HEK293 (cell line): ENCODE measurements at regions not wholly inside any gene's neighbourhood (a gene's known extent, or its start where the extent isn't known, plus 50 kb on each side); places are given as distances from the start of the nearest gene placed in this dataset.

ENCODE experiments used
- CTCF ChIA-PET: fragments of 350-600 bp; formaldehyde crosslinking; extraction: SDS; loops from one replicate; lab custom pipeline; 2021; ENCODE audit warnings: antibody characterized with exemption; lab: Yijun Ruan, JAX
- POLR2A ChIA-PET: fragments of 300-600 bp; formaldehyde crosslinking; extraction: SDS; loops from one replicate; lab custom pipeline; 2020; ENCODE audit warnings: antibody characterized with exemption, inconsistent platforms; lab: Yijun Ruan, JAX
- H3K27ac ChIP-seq: fragments of 200-500 bp; sonication (Bioruptor generic); 2 replicates; pipeline ENCODE4 v1.5.1; 2014; ENCODE audit warnings: low read depth, low read length, control low read depth, inconsistent platforms; ENCODE audit errors: extremely low read depth
- H3K36me3 ChIP-seq, 2 experiments: fragments of 200-500 bp in 1 of 2; sonication (Bioruptor generic) in 1 of 2; 1 replicate in 1 of 2; 2 replicates in 1 of 2; pipeline ENCODE4 v1.5.1; 2014 to 2017; ENCODE audit warnings: inconsistent platforms in 2 of 2, low read length in 2 of 2; ENCODE audit not compliant: control insufficient read depth in 2 of 2, insufficient read depth in 1 of 2
- H3K4me1 ChIP-seq: fragments of 200-500 bp; sonication (Bioruptor generic); 2 replicates; pipeline ENCODE4 v1.5.1; 2014; ENCODE audit warnings: mild to moderate bottlenecking, low read length, inconsistent platforms; ENCODE audit not compliant: control insufficient read depth, insufficient read depth
- H3K4me3 ChIP-seq: 2 replicates; pipeline ENCODE4 v1.5.1; 2011; ENCODE audit warnings: low read depth, mild to moderate bottlenecking, control low read depth, low read length, moderate library complexity
- H3K9me3 ChIP-seq: fragments of 200-500 bp; sonication (Bioruptor generic); 2 replicates; pipeline ENCODE4 v1.5.1; 2014; ENCODE audit warnings: low read depth, low read length, inconsistent platforms; ENCODE audit not compliant: control insufficient read depth, insufficient read depth
- CTCF ChIP-seq: fragments of 450-650 bp; formaldehyde crosslinking; IDR thresholded peaks from 2 replicates; pipeline ENCODE4 v1.5.1; 2016; ENCODE audit warnings: missing biosample characterization, missing genetic modification characterization
- GLIS1 ChIP-seq: fragments of 450-650 bp; formaldehyde crosslinking; IDR thresholded peaks from 2 replicates; pipeline ENCODE4 v1.5.1; 2016; ENCODE audit warnings: missing biosample characterization, missing genetic modification characterization
- HOXC10 ChIP-seq: sonication (generic); formaldehyde crosslinking; IDR thresholded peaks from 2 replicates; pipeline ENCODE4 v1.8.1; 2023; ENCODE audit warnings: mild to moderate bottlenecking, missing genetic modification reagents
- PRDM10 ChIP-seq: fragments of 450-650 bp; formaldehyde crosslinking; IDR thresholded peaks from 2 replicates; pipeline ENCODE4 v1.5.1; 2016; ENCODE audit warnings: missing biosample characterization, missing genetic modification characterization
- REPIN1 ChIP-seq: fragments of 450-650 bp; formaldehyde crosslinking; IDR thresholded peaks from 2 replicates; pipeline ENCODE4 v1.5.1; 2017; ENCODE audit warnings: missing biosample characterization, missing genetic modification characterization, low read depth
- SETDB1 ChIP-seq: IDR thresholded peaks from one replicate; pipeline ENCODE4 v1.6.1; 2017; ENCODE audit warnings: mild to moderate bottlenecking, low read length, moderate library complexity, mixed read lengths; ENCODE audit not compliant: insufficient read length
- TRIM28 ChIP-seq: IDR thresholded peaks from 2 replicates; pipeline ENCODE4 v1.6.1; 2011; ENCODE audit warnings: low read length, control low read depth, borderline replicate concordance
- YY2 ChIP-seq: fragments of 450-650 bp; formaldehyde crosslinking; IDR thresholded peaks from 2 replicates; pipeline ENCODE4 v1.5.1; 2016; ENCODE audit warnings: missing biosample characterization, missing genetic modification characterization
- ZBTB1 ChIP-seq: fragments of 450-650 bp; formaldehyde crosslinking; IDR thresholded peaks from 2 replicates; pipeline ENCODE4 v1.5.1; 2016; ENCODE audit warnings: missing biosample characterization, missing genetic modification characterization
- ZBTB44 ChIP-seq: fragments of 450-650 bp; IDR thresholded peaks from 2 replicates; pipeline ENCODE4 v1.5.1; 2018; ENCODE audit warnings: missing biosample characterization, mild to moderate bottlenecking, missing genetic modification characterization
- ZBTB48 ChIP-seq: fragments of 450-650 bp; formaldehyde crosslinking; IDR thresholded peaks from 2 replicates; pipeline ENCODE4 v1.5.1; 2016; ENCODE audit warnings: missing biosample characterization, missing genetic modification characterization
- ZNF132 ChIP-seq: fragments of 450-650 bp; formaldehyde crosslinking; IDR thresholded peaks from 2 replicates; pipeline ENCODE4 v1.5.1; 2017; ENCODE audit warnings: missing biosample characterization, missing genetic modification characterization, borderline replicate concordance
- ZNF133 ChIP-seq: fragments of 450-650 bp; formaldehyde crosslinking; IDR thresholded peaks from 2 replicates; pipeline ENCODE4 v1.5.1; 2016; ENCODE audit warnings: missing biosample characterization, missing genetic modification characterization
- ZNF138 ChIP-seq: fragments of 450-650 bp; formaldehyde crosslinking; IDR thresholded peaks from 2 replicates; pipeline ENCODE4 v1.5.1; 2016; ENCODE audit warnings: missing biosample characterization, missing genetic modification characterization, borderline replicate concordance
- ZNF155 ChIP-seq: fragments of 450-650 bp; formaldehyde crosslinking; IDR thresholded peaks from 2 replicates; pipeline ENCODE4 v1.5.1; 2016; ENCODE audit warnings: missing biosample characterization, missing genetic modification characterization
- ZNF350 ChIP-seq: fragments of 450-650 bp; formaldehyde crosslinking; IDR thresholded peaks from 2 replicates; pipeline ENCODE4 v1.5.0; 2017; ENCODE audit warnings: missing biosample characterization, mild to moderate bottlenecking, missing genetic modification characterization
- ZNF391 ChIP-seq: fragments of 450-650 bp; formaldehyde crosslinking; IDR thresholded peaks from 2 replicates; pipeline ENCODE4 v1.5.1; 2016; ENCODE audit warnings: low read depth, missing biosample characterization, missing genetic modification characterization, borderline replicate concordance
- ZNF416 ChIP-seq: fragments of 450-650 bp; formaldehyde crosslinking; IDR thresholded peaks from 2 replicates; pipeline ENCODE4 v1.5.1; 2016; ENCODE audit warnings: missing biosample characterization, missing genetic modification characterization
- ZNF473 ChIP-seq: fragments of 450-650 bp; formaldehyde crosslinking; IDR thresholded peaks from 2 replicates; pipeline ENCODE4 v1.5.1; 2017; ENCODE audit warnings: missing biosample characterization, missing genetic modification characterization
- ZNF521 ChIP-seq: fragments of 450-650 bp; formaldehyde crosslinking; IDR thresholded peaks from 2 replicates; pipeline ENCODE4 v1.5.1; 2017; ENCODE audit warnings: missing biosample characterization, mild to moderate bottlenecking, missing genetic modification characterization
- ZNF549 ChIP-seq: fragments of 450-650 bp; IDR thresholded peaks from 2 replicates; pipeline ENCODE4 v1.5.1; 2018; ENCODE audit warnings: missing biosample characterization, missing genetic modification characterization, mild to moderate bottlenecking, inconsistent platforms, moderate library complexity
- ZNF558 ChIP-seq: fragments of 450-650 bp; formaldehyde crosslinking; IDR thresholded peaks from 2 replicates; pipeline ENCODE4 v1.5.1; 2016; ENCODE audit warnings: missing biosample characterization, missing genetic modification characterization
- ZNF596 ChIP-seq: fragments of 450-650 bp; IDR thresholded peaks from 2 replicates; pipeline ENCODE4 v1.5.0; 2018; ENCODE audit warnings: missing biosample characterization, mild to moderate bottlenecking, missing genetic modification characterization, moderate library complexity
- ZNF610 ChIP-seq: fragments of 450-650 bp; formaldehyde crosslinking; IDR thresholded peaks from 2 replicates; pipeline ENCODE4 v1.5.1; 2016; ENCODE audit warnings: missing biosample characterization, missing genetic modification characterization, borderline replicate concordance
- ZNF623 ChIP-seq: fragments of 450-650 bp; formaldehyde crosslinking; IDR thresholded peaks from 2 replicates; pipeline ENCODE4 v1.5.1; 2016; ENCODE audit warnings: missing biosample characterization, missing genetic modification characterization
- ZNF645 ChIP-seq: fragments of 450-650 bp; formaldehyde crosslinking; IDR thresholded peaks from 2 replicates; pipeline ENCODE4; 2016; ENCODE audit warnings: missing biosample characterization, missing genetic modification characterization
- ZNF704 ChIP-seq: fragments of 450-650 bp; formaldehyde crosslinking; IDR thresholded peaks from 2 replicates; pipeline ENCODE4 v1.5.1; 2016; ENCODE audit warnings: missing biosample characterization, missing genetic modification characterization
- ZNF837 ChIP-seq: fragments of 450-650 bp; formaldehyde crosslinking; IDR thresholded peaks from 2 replicates; pipeline ENCODE4 v1.5.1; 2016; ENCODE audit warnings: missing biosample characterization, missing genetic modification characterization
- ZSCAN30 ChIP-seq: fragments of 450-650 bp; IDR thresholded peaks from 2 replicates; pipeline ENCODE4 v1.5.1; 2018; ENCODE audit warnings: missing biosample characterization, mild to moderate bottlenecking, missing genetic modification characterization, moderate library complexity

GRCh38 chr20:2219481-2220006 lies 76.3 kb upstream of the TGM3 start (continued):
- peak; percentile 87 for TF ChIP-seq SETDB1
- no peak for TF ChIP-seq GLIS1 (tag by site-specific recombination)
- TF ChIP-seq ZNF704 (tag by site-specific recombination) = no peak
- TF ChIP-seq ZNF596 = no peak
- no peak for TF ChIP-seq ZNF138 (tag by site-specific recombination)
- no peak for TF ChIP-seq ZBTB1 (tag by site-specific recombination)
- no peak for TF ChIP-seq ZNF350 (tag by site-specific recombination)
- no peak for TF ChIP-seq ZNF391 (tag by site-specific recombination)
- no peak for TF ChIP-seq ZNF549 (tag by site-specific recombination)
- no peak for TF ChIP-seq ZBTB44 (tag by site-specific recombination)
- no peak for TF ChIP-seq ZNF473 (tag by site-specific recombination)
- peak; percentile 75 for TF ChIP-seq ZNF133 (tag by site-specific recombination)
- TF ChIP-seq ZNF132 (tag by site-specific recombination) = no peak
- TF ChIP-seq ZNF610 (tag by site-specific recombination) = no peak
- TF ChIP-seq ZNF521 = no peak
- peak; percentile 96 for TF ChIP-seq ZNF558 (tag by site-specific recombination)
- TF ChIP-seq ZNF416 (tag by site-specific recombination) = no peak
- no peak for TF ChIP-seq YY2 (tag by site-specific recombination)
- no peak for TF ChIP-seq ZNF623
- no peak for TF ChIP-seq REPIN1
- TF ChIP-seq ZNF155 (tag by site-specific recombination) = no peak
- TF ChIP-seq TRIM28 = peak; percentile 94
- TF ChIP-seq, all 188 proteins: peak for 5

GRCh38 chr20:2220298-2220697 lies 75.5 kb upstream of the TGM3 start:
- ChIA-PET CTCF (interaction anchor here (2.7 kb wide), 1 partner anchor 13 kb away, joined by 12 read pairs; no protein-coding TSS in a partner anchor), POLR2A (no interaction called here)
- no peaks in the 10 kb centered on the region for H3K36me3 ChIP-seq
- TF ChIP-seq ZNF645 (tag by site-specific recombination) (no peak), CTCF (tag by site-specific recombination) (no peak), ZSCAN30 (tag by site-specific recombination) (no peak), HOXC10 (CRISPR knock-in tag) (no peak), ZNF132 (tag by site-specific recombination) (no peak), PRDM10 (tag by site-specific recombination) (no peak), ZNF837 (tag by site-specific recombination) (no peak), ZBTB48 (tag by site-specific recombination) (no peak)
- H3K4me3 ChIP-seq = no peak overlapping the region
- H3K4me1 ChIP-seq = no peaks in the 10 kb centered on the region
- H3K9me3 ChIP-seq = no peaks in the 10 kb centered on the region
- H3K27ac ChIP-seq = no peak overlapping the region
